Glutamatergic neuron (in vitro differentiated cells): ENCODE measurements at regions not wholly inside any gene's neighbourhood (a gene's known extent, or its start where the extent isn't known, plus 50 kb on each side); places are given as distances from the start of the nearest gene placed in this dataset.

Experiments
- DNase-seq: peaks from one replicate; pipeline ENCODE4 v3.0.0; 2022
- H3K27ac Mint-ChIP-seq: one replicate; pipeline ENCODE4 v1.8.0; 2020; ENCODE audit warnings: mild to moderate bottlenecking, mixed read lengths, inconsistent platforms; ENCODE audit not compliant: unreplicated experiment
- H3K27me3 Mint-ChIP-seq: one replicate; pipeline ENCODE4 v1.8.0; 2020; ENCODE audit warnings: mild to moderate bottlenecking, moderate library complexity, mixed read lengths, inconsistent platforms; ENCODE audit not compliant: unreplicated experiment
- H3K36me3 Mint-ChIP-seq: one replicate; pipeline ENCODE4 v1.8.0; 2020; ENCODE audit warnings: mild to moderate bottlenecking, mixed read lengths, inconsistent platforms; ENCODE audit not compliant: unreplicated experiment
- H3K4me1 Mint-ChIP-seq: one replicate; pipeline ENCODE4 v1.8.0; 2020; ENCODE audit warnings: mild to moderate bottlenecking, low read depth, mixed read lengths, inconsistent platforms; ENCODE audit not compliant: unreplicated experiment
- H3K4me3 Mint-ChIP-seq: one replicate; pipeline ENCODE4 v1.8.0; 2020; ENCODE audit warnings: mild to moderate bottlenecking, mixed read lengths, inconsistent platforms; ENCODE audit not compliant: unreplicated experiment
- H3K9me3 Mint-ChIP-seq: one replicate; pipeline ENCODE4 v1.8.0; 2020; ENCODE audit warnings: mild to moderate bottlenecking, moderate library complexity, mixed read lengths, inconsistent platforms; ENCODE audit not compliant: unreplicated experiment
- CTCF ChIP-seq: fragments of 200-600 bp; sonication (generic); IDR thresholded peaks from one replicate; pipeline ENCODE4 v1.5.0; 2021; ENCODE audit not compliant: partially characterized antibody, unreplicated experiment

GRCh38 chr2:190795686-190796085 is 84.9 kb upstream of the GLS start:
- peaks cover 2% of the 10 kb centered on the region for H3K9me3 Mint-ChIP-seq
- H3K4me3 Mint-ChIP-seq = no peak overlapping the region
- no peak for DNase-seq
- H3K27ac Mint-ChIP-seq = no peak overlapping the region
- H3K36me3 Mint-ChIP-seq = no peaks in the 10 kb centered on the region
- H3K4me1 Mint-ChIP-seq = no peaks in the 10 kb centered on the region
- TF ChIP-seq CTCF = no peak
- H3K27me3 Mint-ChIP-seq = no peaks in the 10 kb centered on the region

GRCh38 chr2:190799999-190800398 is 80.6 kb upstream of the GLS start:
- Mint-ChIP-seq H3K27ac (no peak overlapping the region), H3K4me1 (peaks cover 8% of the 10 kb centered on the region), H3K9me3 (no peaks in the 10 kb centered on the region), H3K36me3 (no peaks in the 10 kb centered on the region), H3K4me3 (no peak overlapping the region), H3K27me3 (no peaks in the 10 kb centered on the region)
- DNase-seq = no peak
- no peak for TF ChIP-seq CTCF

GRCh38 chr2:190800528-190800927 is 80.1 kb upstream of the GLS start:
- Mint-ChIP-seq H3K36me3 (no peaks in the 10 kb centered on the region), H3K9me3 (no peaks in the 10 kb centered on the region), H3K4me3 (no peak overlapping the region), H3K4me1 (peaks cover 8% of the 10 kb centered on the region), H3K27ac (no peak overlapping the region), H3K27me3 (no peaks in the 10 kb centered on the region)
- TF ChIP-seq CTCF = no peak
- no peak for DNase-seq

GRCh38 chr2:190802129-190802528 is 78.5 kb upstream of the GLS start:
- no peak overlapping the region for H3K27ac Mint-ChIP-seq
- no peak for TF ChIP-seq CTCF
- no peaks in the 10 kb centered on the region for H3K27me3 Mint-ChIP-seq
- H3K9me3 Mint-ChIP-seq = no peaks in the 10 kb centered on the region
- H3K4me1 Mint-ChIP-seq = peaks cover 8% of the 10 kb centered on the region
- no peaks in the 10 kb centered on the region for H3K36me3 Mint-ChIP-seq
- peak; percentile 90 for DNase-seq
- no peak overlapping the region for H3K4me3 Mint-ChIP-seq

- Mint-ChIP-seq H3K4me1 (peaks cover 8% of the 10 kb centered on the region), H3K4me3 (no peak overlapping the region), H3K36me3 (no peaks in the 10 kb centered on the region), H3K27me3 (no peaks in the 10 kb centered on the region), H3K9me3 (no peaks in the 10 kb centered on the region), H3K27ac (no peak overlapping the region)
- no peak for TF ChIP-seq CTCF
- DNase-seq = no peak
These were observed 77.9 kb upstream of the GLS start for GRCh38 chr2:190802626-190803209.
